ENCODE measurements at regions not wholly inside any gene's neighbourhood (a gene's known extent, or its start where the extent isn't known, plus 50 kb on each side); places are given as distances from the start of the nearest gene placed in this dataset.

GRCh38 chr11:45414088-45414487, 127.9 kb upstream of the SYT13 start:
- H3K4me3 ChIP-seq, result no peak overlapping the region
- peaks cover 0 to 30% (median 19%) of the 10 kb centered on the region in 9 donors for H3K27me3 ChIP-seq
- H3K4me1 ChIP-seq, result no peaks in the 10 kb centered on the region
- no peak overlapping the region for H3K27ac ChIP-seq
- no peaks in the 10 kb centered on the region for H3K36me3 ChIP-seq
- H3K9me3 ChIP-seq, result peaks cover 0 to 5% (median 0%) of the 10 kb centered on the region in 12 donors
- TF ChIP-seq, protein P1, sequence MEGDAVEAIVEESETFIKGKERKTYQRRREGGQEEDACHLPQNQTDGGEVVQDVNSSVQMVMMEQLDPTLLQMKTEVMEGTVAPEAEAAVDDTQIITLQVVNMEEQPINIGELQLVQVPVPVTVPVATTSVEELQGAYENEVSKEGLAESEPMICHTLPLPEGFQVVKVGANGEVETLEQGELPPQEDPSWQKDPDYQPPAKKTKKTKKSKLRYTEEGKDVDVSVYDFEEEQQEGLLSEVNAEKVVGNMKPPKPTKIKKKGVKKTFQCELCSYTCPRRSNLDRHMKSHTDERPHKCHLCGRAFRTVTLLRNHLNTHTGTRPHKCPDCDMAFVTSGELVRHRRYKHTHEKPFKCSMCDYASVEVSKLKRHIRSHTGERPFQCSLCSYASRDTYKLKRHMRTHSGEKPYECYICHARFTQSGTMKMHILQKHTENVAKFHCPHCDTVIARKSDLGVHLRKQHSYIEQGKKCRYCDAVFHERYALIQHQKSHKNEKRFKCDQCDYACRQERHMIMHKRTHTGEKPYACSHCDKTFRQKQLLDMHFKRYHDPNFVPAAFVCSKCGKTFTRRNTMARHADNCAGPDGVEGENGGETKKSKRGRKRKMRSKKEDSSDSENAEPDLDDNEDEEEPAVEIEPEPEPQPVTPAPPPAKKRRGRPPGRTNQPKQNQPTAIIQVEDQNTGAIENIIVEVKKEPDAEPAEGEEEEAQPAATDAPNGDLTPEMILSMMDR (IDR thresholded peaks at IDR 0.05), result no peak
- no peak for TF ChIP-seq POLR2A (IDR thresholded peaks at IDR 0.05)
- no peak for DNase-seq
- no peak for ATAC-seq
- 72 to 90% (median 83%) methylated on average over 3 of the region's 3 CpGs for WGBS, 4 donors
- intact Hi-C loops (cut with DNase I), result no loop called here

GRCh38 chr11:45413156-45413858, 127.2 kb upstream of the SYT13 start:
- Histone ChIP-seq H3K4me3 (no peak overlapping the region), H3K4me1 (no peaks in the 10 kb centered on the region), H3K27me3 (peaks cover 0 to 30% (median 19%) of the 10 kb centered on the region in 9 donors), H3K9me3 (no peaks in the 10 kb centered on the region), H3K36me3 (no peaks in the 10 kb centered on the region), H3K27ac (no peak overlapping the region)
- ATAC-seq (no peak), DNase-seq (no peak)
- intact Hi-C loops (cut with DNase I), result no loop called here
- whole genome bisulfite sequencing, 4 donors, result 74 to 81% (median 76%) methylated on average over 8 of the region's 8 CpGs
- no peak for TF ChIP-seq POLR2A (IDR thresholded peaks at IDR 0.05)
- TF ChIP-seq, protein P1 (IDR thresholded peaks at IDR 0.05), result no peak

- WGBS, 4 donors, result 38 to 59% (median 48%) methylated on average over 5 of the region's 5 CpGs
- no peak for ATAC-seq
- no peaks in the 10 kb centered on the region for H3K9me3 ChIP-seq
- H3K4me3 ChIP-seq, result no peak overlapping the region
- intact Hi-C loops (cut with DNase I), result no loop called here
- H3K4me1 ChIP-seq, result no peaks in the 10 kb centered on the region
- no peak for DNase-seq
- peaks cover 0 to 30% (median 19%) of the 10 kb centered on the region in 9 donors for H3K27me3 ChIP-seq
- H3K27ac ChIP-seq, result no peak overlapping the region
- no peaks in the 10 kb centered on the region for H3K36me3 ChIP-seq
- no peak for TF ChIP-seq POLR2A (IDR thresholded peaks at IDR 0.05)
- TF ChIP-seq, protein P1 (IDR thresholded peaks at IDR 0.05), result no peak
These were observed 126.4 kb upstream of the SYT13 start for GRCh38 chr11:45412521-45412920.

DNA sequence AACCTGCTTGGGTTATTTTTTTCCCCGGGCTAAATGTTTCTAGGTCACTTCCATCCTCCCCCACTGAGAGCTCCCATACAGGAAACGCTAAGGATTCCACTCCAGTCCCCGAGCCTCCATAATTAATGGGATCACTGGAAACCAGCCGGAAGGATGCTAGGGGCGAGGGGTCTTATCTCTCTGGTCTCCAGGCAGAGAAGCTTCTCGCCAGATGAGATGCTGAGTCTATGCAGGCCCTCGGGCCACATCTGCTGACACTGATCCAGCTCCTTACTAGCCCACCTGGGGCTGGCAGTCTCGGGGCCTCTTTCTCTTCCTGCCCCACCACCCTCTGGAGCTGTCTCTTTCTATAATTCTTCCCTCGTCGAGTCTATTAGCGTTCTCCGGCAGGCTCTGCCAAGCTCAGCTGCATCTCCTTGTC, 125.9 kb upstream of the SYT13 start:
- 23 to 35% (median 29%) methylated on average over 12 of the region's 12 CpGs for WGBS, 4 donors
- peaks cover 0 to 30% (median 19%) of the 10 kb centered on the region in 9 donors for H3K27me3 ChIP-seq
- intact Hi-C loops (cut with DNase I), result no loop called here

More for the DNA sequence above, 125.9 kb upstream of the SYT13 start:
- no peaks in the 10 kb centered on the region for H3K9me3 ChIP-seq
- ATAC-seq, result no peak
- no peaks in the 10 kb centered on the region for H3K36me3 ChIP-seq
- H3K4me1 ChIP-seq, result no peaks in the 10 kb centered on the region
- TF ChIP-seq, protein P1 (IDR thresholded peaks at IDR 0.05), result no peak
- no peak for TF ChIP-seq POLR2A (IDR thresholded peaks at IDR 0.05)
- no peak for DNase-seq
- no peak overlapping the region for H3K27ac ChIP-seq
- H3K4me3 ChIP-seq, result no peak overlapping the region

Data from heart left ventricle (tissue), 16 donors.